NOMO-1 (cell line): ENCODE measurements at regions not wholly inside any gene's neighbourhood (a gene's known extent, or its start where the extent isn't known, plus 50 kb on each side); places are given as distances from the start of the nearest gene placed in this dataset.
A peak's percentile ranks its signal among the peaks of the same experiment; 100 is the strongest.

Experiments used
- DNase-seq, 2 experiments: peaks; one replicate each; lab custom pipeline; 2025; ENCODE audit not compliant: unreplicated experiment in 2 of 2; lab: John Stamatoyannopoulos, UW

GRCh38 chr6:10250655-10251220, 164.1 kb downstream of the TFAP2A start:
- no peak for DNase-seq

- DNase-seq = peak; percentile 38 to 80
Measured at GRCh38 chr6:10248378-10248843, 166.5 kb downstream of the TFAP2A start.

GRCh38 chr6:10237298-10238038, 177.4 kb downstream of the TFAP2A start:
- no peak for DNase-seq

GRCh38 chr6:10235344-10235743, 179.5 kb downstream of the TFAP2A start:
- DNase-seq = no peak

- DNase-seq = no peak
Measured at GRCh38 chr6:10230531-10230930, 184.3 kb downstream of the TFAP2A start.

- no peak for DNase-seq
Measured at GRCh38 chr6:10223841-10224240, 191.0 kb downstream of the TFAP2A start.

GRCh38 chr6:10221178-10221577, 193.7 kb downstream of the TFAP2A start:
- no peak for DNase-seq

GRCh38 chr6:10219510-10219909, 195.4 kb downstream of the TFAP2A start:
- DNase-seq = peak in 1 of 2 experiments; percentile 20

- DNase-seq = no peak
Measured at GRCh38 chr6:10217111-10217510, 197.8 kb downstream of the TFAP2A start.

- DNase-seq = no peak
Measured at GRCh38 chr6:10215326-10216110, 199.4 kb downstream of the TFAP2A start.

- no peak for DNase-seq
Measured at GRCh38 chr6:10210052-10210451, 204.8 kb downstream of the TFAP2A start.

GRCh38 chr6:10205892-10206291, 209.0 kb downstream of the TFAP2A start:
- DNase-seq = peak; percentile 90 to 97

GRCh38 chr6:10205120-10205519, 209.8 kb downstream of the TFAP2A start:
- DNase-seq = no peak

GRCh38 chr6:10203651-10204050, 211.2 kb downstream of the TFAP2A start:
- no peak for DNase-seq

- DNase-seq = no peak
Measured at GRCh38 chr6:10202581-10202980, 212.3 kb downstream of the TFAP2A start.

- DNase-seq = no peak
Measured at GRCh38 chr6:10201606-10202510, 213.0 kb downstream of the TFAP2A start.

GRCh38 chr6:10196090-10196489, 218.8 kb downstream of the TFAP2A start:
- DNase-seq = no peak

- DNase-seq = no peak
Measured at GRCh38 chr6:10194816-10195672, 219.8 kb downstream of the TFAP2A start.

GRCh38 chr6:10193321-10193720, 221.6 kb downstream of the TFAP2A start:
- no peak for DNase-seq

- no peak for DNase-seq
Measured at GRCh38 chr6:10190042-10190441, 224.8 kb downstream of the TFAP2A start.
